ENCODE measurements at regions not wholly inside any gene's neighbourhood (a gene's known extent, or its start where the extent isn't known, plus 50 kb on each side); places are given as distances from the start of the nearest gene placed in this dataset.

DNA sequence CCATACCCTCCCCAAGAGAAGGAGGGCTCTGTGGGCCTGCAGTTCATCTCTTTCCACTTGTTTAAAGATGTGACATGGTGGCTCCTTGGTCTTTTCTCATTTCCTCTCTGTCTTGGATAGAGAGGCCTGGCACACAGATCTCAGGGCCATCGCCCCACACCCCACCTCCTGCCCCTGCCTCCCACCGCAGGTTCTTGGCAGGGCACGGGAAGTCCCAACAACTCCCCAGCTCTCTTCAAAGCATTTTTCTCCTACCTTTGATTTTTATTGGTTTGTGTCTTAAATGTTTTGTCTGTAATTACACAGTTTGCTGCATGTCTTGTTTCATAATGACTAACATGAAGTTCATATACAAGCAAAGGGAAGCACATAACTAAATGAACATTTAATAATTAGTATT lies 178.5 kb upstream of the MSX2 start:
- TF ChIP-seq POLR2AphosphoS5 (IDR thresholded peaks at IDR 0.05; ENCODE audit: low read depth, low read length) (no peak), ELF1 (IDR thresholded peaks at IDR 0.05; ENCODE audit: borderline replicate concordance, low read depth) (no peak), EZH2 (IDR thresholded peaks at IDR 0.05) (no peak), YY1 (IDR thresholded peaks at IDR 0.05; ENCODE audit: extremely low read depth, insufficient replicate concordance, low read depth, low read length) (no peak), ZNF274 (IDR thresholded peaks at IDR 0.05; ENCODE audit: low read depth, low read length) (no peak), REST (IDR thresholded peaks at IDR 0.05; ENCODE audit: low read depth) (no peak), RAD21 (IDR thresholded peaks at IDR 0.05; ENCODE audit: low read depth) (no peak), EZH2phosphoT487 (IDR thresholded peaks at IDR 0.05; ENCODE audit: borderline replicate concordance) (no peak)
- TF ChIP-seq, protein P1, sequence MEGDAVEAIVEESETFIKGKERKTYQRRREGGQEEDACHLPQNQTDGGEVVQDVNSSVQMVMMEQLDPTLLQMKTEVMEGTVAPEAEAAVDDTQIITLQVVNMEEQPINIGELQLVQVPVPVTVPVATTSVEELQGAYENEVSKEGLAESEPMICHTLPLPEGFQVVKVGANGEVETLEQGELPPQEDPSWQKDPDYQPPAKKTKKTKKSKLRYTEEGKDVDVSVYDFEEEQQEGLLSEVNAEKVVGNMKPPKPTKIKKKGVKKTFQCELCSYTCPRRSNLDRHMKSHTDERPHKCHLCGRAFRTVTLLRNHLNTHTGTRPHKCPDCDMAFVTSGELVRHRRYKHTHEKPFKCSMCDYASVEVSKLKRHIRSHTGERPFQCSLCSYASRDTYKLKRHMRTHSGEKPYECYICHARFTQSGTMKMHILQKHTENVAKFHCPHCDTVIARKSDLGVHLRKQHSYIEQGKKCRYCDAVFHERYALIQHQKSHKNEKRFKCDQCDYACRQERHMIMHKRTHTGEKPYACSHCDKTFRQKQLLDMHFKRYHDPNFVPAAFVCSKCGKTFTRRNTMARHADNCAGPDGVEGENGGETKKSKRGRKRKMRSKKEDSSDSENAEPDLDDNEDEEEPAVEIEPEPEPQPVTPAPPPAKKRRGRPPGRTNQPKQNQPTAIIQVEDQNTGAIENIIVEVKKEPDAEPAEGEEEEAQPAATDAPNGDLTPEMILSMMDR (IDR thresholded peaks at IDR 0.05 in 2 of 3, conservative IDR thresholded peaks at IDR 0.05 in 1 of 3; ENCODE audit: borderline replicate concordance in 1 of 3, insufficient read depth in 1 of 3, low read depth in 2 of 3, low read length in 2 of 3), result no peak

All from HCT116 (cell line).